ENCODE measurements at regions not wholly inside any gene's neighbourhood (a gene's known extent, or its start where the extent isn't known, plus 50 kb on each side); places are given as distances from the start of the nearest gene placed in this dataset.
A peak's percentile ranks its signal among the peaks of the same experiment; 100 is the strongest.
"Not testable (repeated sequence)": the region's sequence is repeated elsewhere in the genome, so short reads cannot be mapped to it uniquely, and the experiment has no call there.

DNA sequence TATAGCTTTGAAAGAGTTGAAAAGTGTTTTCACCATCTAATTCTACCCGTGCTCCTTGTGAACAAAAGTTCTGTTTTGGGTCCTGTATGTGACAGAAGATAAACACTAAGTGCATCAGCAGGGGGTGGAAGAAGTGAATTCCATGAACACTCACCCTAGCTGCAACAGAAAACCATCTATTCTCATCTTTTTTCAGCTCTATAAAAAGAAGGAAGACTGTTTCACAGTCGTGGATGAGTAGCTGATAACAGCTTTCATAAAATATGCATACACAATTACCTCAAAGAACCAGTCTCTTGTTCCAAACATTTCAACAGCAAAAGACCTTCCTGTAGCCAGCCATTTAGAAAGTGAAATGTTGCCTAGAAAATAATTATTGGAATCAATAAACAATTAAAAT lies 281.7 kb upstream of the RASGRP1 start:
- FAIRE-seq (no peak), DNase-seq (ENCODE audit: insufficient read length, low spot score) (no peak)

DNA sequence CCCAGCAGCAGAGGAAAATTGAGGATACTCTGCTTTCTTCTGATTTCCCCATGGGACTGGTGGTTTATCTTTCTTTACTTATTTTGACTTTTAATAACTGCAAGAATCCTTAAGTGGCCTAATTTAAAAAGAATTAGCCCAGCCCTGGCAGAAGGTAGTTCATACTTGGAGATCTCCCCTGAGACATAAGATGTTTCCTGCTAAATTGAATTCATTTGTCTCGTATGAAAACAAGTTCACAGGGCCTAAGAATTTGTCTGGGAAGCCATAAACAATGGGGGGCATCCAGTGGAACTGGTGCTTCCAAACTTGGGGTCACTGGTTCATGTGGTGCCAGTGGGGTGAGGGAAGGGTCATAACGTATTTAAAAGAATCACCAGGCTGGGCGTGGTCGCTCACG lies 283.1 kb upstream of the RASGRP1 start:
- no peak for FAIRE-seq
- no peak for DNase-seq (ENCODE audit: insufficient read length, low spot score)

DNA sequence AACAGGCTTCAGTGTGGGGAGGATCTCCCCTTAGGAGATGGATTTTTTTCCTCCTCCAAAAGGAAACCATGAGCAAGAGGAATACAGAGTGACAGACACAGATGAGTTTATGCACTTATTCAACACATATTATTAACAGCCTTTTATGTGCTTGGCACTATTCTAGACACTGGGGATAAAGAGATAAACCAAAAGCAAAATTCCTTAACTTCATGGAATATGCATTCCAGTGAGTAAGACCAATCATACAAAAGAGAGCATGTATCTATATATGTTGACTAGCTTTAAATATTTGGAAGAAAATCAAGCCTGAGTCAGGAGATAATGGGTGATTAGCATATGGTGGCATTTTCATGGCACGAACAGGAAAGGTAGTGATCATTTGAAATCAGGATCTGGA lies 284.4 kb upstream of the RASGRP1 start:
- DNase-seq (ENCODE audit: insufficient read length, low spot score): no peak
- FAIRE-seq: no peak

DNA sequence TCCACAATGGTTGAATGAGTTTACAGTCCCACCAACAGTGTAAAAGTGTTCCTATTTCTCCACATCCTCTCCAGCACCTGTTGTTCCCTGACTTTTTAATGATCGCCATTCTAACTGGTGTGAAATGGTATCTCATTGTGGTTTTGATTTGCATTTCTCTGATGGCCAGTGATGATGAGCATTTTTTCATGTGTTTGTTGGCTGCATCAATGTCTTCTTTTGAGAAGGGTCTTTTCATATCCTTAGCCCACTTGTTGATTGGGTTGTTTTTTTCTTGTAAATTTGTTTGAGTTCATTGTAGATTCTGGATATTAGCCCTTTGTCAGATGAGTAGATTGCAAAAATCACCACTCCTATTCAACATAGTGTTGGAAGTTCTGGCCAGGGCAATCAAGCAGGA lies 287.6 kb upstream of the RASGRP1 start:
- FAIRE-seq; DNase-seq (ENCODE audit: insufficient read length, low spot score): not testable (repeated sequence)

DNA sequence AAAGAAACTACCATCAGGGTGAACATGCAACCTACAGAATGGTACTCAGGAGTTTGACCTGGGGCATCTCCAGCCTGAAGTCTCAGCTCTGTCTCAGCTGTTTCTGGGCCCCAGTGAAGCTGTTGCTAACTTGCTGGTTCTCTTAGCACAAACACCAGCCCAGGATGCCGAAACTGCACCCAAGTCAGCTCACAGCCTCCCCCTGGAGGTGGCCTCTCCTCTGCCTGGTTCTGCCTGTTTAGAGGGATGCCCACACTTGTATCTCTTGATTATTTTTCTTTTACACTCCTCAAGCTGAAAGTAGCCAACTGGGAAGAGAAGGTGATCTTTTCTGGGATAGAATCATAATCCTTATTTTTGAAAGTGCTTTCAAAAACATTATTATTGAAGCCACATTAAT lies 289.0 kb upstream of the RASGRP1 start:
- DNase-seq (ENCODE audit: insufficient read length, low spot score): peak; percentile 4
- FAIRE-seq: no peak

DNA sequence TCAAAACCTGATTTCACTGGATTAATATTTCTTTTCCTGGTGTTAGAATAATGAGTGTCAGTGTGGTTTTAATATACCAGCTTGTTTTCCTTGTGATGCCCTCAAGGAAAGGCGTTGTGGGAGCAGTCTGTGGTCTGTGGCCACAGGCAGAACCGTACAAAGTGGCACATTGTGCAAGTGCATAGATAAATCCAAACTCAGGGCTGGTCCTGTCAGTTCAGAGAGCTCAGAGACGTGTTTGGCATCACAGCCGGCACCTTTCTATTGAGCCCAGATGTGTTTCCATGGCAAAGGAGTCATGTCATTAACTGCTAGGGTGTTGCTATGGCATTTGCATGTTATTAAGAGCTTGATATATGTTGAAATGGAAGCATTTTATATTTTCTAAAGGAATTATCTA lies 289.9 kb upstream of the RASGRP1 start:
- DNase-seq (ENCODE audit: insufficient read length, low spot score): no peak

DNA sequence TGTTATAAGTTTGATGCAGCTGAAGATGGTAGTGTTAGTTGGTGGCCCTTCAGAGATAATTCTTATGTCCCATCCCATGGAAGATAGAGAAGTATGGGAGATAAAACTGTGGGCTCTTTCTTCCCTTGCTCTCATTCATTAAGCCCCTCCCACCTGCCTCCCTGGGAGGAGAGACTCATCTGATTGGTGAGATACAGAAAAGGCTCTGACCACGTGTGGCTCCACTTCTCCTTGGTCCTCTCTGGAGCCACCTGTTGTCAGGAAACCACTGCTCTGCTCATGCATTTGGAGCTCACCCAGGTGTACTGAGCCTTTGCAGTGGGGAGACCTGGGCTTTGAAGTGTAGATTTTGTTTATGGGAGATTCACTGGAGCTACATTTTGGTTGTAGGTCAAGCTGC lies 293.2 kb upstream of the RASGRP1 start:
- FAIRE-seq: no peak
- no peak for DNase-seq (ENCODE audit: insufficient read length, low spot score)

More for the DNA sequence above, 289.9 kb upstream of the RASGRP1 start:
- FAIRE-seq: no peak

DNA sequence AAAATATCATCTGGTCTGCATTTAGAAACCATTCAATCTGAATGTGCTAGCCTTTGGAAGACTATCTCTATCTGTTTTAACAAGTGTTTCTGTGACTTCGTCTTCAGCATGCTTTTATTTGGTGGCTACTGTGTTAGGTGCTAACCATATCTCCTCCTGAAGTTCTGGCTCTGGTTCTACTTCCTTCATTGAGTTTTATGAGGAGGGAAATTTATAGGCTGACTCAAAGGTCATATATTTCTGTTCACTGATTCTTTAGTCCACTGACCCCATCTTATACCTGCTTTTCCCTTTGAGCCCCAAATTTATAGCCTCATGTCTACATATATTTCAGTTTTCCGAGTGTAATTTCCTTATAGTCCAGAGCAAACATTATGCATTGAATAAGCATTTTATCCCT lies 295.0 kb upstream of the RASGRP1 start:
- no peak for DNase-seq (ENCODE audit: insufficient read length, low spot score)
- FAIRE-seq: no peak

DNA sequence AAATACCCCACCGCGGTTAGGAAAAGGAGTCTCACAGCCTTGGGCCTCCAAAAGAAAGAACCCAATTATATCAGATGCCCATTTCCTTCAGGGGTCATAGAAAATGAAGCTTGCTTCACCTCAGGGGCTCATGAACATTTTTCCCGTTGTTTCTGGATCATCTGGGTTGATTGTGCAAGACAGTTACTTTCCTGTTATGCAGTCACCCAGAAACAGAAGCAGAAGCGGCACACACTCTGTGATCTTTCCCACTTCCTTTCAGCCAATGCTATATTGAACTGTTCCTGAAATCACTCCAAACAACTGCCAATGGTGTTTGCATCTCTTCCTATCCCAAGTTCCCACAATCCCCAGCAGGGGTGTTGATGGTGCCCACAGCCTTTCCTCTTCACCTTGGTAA lies 295.6 kb upstream of the RASGRP1 start:
- DNase-seq (ENCODE audit: insufficient read length, low spot score) (no peak), FAIRE-seq (no peak)

DNA sequence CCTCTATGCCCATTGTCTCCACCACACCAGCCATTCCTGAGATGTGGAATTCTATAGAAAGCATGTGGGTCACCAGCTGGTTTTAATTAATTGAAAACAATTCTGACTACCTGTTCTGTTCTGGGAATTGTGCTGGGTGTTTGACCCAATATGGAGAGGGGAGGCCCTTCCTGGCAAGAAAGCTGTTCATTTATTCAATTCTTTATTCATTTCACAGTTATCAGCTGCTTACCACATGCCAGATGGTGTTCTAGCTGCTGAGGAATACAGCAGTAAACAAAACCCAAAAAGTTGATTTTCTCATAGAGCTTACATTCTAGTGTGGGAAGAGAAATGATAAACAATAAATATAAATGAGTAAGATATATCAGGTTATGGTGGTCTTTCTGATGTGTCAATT lies 296.1 kb upstream of the RASGRP1 start:
- no peak for FAIRE-seq
- no peak for DNase-seq (ENCODE audit: insufficient read length, low spot score)

DNA sequence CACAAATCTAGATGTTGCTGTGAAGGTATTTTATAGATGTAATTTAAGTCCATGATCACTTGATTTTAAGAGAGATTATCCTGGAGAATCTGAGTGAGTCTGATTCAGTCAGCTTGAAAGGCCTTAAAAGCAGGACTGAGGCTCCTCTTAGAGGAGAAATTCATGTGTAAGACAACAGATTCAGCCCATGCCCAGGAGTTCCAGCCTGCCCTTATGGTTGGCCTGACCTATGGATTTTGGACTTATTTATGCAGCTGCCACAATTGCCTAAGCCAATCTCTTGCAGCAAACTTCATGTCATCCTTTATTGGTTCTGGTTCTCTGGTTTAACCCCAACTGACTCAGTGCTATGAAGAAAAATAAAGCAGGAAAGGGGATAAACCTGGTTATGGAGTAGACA lies 296.5 kb upstream of the RASGRP1 start:
- DNase-seq (ENCODE audit: insufficient read length, low spot score): no peak
- FAIRE-seq: no peak

DNA sequence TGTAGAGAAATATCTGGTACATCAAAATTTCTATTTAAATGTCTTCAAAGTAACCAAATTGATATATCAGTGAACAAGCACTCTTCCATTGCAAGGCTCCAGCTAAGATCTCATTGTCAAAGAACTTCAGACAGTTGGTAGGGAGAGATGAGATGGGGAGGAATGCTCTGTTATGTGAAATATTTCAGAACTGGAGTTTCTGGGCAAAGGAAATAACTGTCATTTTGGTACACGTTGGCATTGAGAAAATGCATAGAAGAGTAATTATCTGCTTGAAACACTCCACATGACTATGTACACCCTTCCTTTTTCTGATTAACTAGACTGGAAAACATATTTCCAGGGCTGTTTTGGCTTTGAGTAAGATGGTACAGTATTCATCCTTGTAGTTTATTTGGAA lies 297.5 kb upstream of the RASGRP1 start:
- DNase-seq (ENCODE audit: insufficient read length, low spot score): no peak
- no peak for FAIRE-seq

DNA sequence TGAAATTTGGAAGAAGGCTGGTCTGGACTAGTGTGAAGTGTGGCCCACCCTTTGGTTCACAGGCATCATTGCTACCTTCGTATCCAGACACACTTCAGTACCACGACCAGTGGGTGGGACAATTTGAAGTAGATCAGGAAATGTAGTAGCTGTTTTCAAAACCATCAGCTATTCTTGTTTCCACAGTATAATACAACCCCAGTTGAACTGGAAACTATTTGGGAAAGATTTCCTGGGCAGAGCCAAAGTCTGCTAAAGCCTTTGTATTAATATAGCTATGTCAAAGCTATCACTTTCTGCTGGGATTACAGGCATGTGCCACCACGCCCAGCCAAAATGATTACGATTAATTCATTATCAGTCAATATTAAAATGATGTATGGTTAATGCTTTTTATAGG lies 298.8 kb upstream of the RASGRP1 start:
- DNase-seq (ENCODE audit: insufficient read length, low spot score) (no peak), FAIRE-seq (no peak)

DNA sequence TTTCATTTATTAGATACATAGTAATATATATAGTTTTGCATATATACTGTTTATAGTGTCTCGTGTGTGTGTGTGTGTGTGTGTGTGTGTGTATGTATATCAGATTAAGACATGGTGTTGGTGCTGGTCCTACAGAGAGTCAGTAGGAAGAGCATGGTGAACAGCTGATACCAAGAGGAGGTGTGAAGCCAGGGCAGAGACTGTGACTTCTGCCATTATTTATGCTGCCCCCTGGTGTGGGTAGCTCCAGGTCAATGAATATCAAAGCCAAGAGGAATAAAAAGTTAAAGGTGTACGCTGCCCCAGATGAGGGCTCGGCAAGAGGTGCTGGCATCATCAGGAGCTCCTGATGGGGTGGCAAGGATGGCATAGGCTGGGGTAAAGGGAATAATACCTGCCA lies 299.5 kb upstream of the RASGRP1 start:
- DNase-seq (ENCODE audit: insufficient read length, low spot score): no peak

DNA sequence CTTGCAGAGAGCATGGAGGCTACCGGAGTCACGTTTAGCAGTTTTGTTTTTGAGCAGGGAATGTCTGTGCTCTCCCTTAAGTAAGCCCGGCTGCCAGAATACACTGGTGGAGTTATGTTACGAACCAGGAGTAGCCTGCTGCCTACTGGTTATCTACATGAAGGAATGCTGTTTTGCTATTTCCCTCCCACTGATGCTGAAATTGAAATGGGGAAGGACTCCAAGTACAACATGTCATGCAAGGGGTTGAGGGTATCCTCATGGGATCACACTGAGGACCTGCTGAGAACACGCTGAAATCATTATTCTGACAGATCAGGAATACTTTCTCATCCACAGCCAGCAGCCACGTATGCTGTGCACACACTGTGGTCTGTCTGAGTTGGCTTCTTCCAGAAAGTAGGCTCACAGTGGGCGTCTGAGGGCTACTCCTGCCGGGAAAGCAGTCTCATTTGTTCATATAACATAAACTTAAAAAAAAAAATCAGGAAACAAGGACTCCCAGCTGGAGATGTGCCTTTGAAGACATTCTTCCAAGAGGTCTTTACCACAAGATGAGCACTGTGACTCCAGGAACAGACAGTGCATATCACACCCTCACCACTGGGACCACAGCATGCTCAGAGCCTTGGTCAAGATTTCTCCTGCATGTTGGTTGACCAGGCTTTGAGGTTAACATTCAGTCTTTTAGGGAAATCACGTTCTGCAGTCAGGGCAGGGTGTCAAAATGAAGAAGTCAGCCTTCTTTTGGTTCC lies 300.4 kb upstream of the RASGRP1 start:
- DNase-seq (ENCODE audit: insufficient read length, low spot score): no peak
- FAIRE-seq: no peak

More for the DNA sequence above, 299.5 kb upstream of the RASGRP1 start:
- no peak for FAIRE-seq

DNA sequence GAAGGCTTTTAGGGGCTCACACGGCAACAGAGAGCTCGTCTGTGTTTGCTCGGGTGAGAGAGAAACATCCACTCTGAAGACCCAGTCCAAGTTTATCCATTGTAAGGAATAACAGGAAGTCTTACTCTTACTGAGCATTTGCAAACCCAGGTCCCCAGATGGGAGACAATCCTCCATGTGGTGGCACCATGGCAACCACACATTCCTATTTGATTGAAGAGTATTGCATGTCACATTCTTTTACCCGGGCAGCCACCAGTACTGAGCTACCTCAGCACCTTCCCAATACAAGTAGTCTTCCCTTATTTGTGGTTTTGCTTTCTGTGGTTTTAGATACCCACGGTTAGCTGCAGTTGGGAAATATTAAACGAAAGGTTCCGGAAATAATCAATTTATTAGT lies 302.9 kb upstream of the RASGRP1 start:
- no peak for FAIRE-seq
- no peak for DNase-seq (ENCODE audit: insufficient read length, low spot score)

DNA sequence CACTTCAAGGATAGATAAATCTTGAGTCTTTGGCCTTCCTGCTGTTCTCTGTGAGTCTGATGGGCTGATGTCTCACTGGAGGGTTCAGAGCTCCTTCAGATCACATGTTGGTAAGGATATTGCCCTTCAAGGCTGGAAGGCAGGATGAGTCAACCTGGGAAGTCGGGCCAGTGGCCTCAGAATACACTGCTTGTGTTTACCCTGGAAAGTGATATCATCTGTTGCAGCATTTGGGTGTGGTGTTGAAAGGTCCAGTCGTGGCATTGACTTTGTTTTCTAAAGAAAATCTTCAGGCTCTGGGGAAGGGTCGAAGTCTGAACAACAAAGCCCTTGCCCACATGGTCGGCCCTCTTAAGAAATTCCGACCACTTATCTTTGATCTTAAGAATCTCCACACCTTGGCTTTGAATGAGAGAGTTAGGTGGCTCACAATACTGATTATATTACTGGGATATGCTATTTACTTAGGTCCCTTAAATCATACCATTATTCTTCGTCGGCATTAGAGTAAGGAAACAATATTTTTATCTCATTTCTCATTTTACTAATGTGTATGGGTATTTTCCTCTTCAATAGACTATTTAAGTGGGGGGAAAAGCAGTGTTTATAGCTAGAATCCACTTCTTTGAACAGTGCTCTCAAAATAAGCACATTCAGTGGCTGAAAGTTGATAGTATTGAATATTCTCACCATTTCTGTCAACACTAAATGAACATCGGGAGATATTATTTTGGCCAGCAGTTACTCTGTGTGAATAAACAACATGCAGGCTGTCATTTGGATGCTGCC lies 303.9 kb upstream of the RASGRP1 start:
- DNase-seq (ENCODE audit: insufficient read length, low spot score) (no peak), FAIRE-seq (no peak)

DNA sequence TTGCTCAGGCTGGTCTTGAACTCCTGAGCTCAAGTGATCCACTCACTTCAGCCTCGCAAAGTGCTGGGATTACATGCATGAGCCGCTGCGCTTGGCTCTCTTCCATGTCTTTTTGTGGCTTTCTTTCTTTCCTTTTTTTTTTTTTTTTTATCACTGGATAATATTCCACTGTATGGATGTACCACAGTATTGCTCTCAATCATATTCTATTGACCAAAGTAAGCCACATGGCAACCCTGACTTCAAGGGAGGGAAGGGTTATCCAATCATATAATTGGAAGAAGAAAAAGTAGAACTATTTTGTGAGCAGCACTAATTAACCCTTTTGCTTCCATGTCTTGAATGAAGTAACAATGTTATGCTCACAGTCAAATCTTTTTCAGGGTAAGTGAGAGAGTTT lies 307.0 kb upstream of the RASGRP1 start:
- no peak for FAIRE-seq

DNA sequence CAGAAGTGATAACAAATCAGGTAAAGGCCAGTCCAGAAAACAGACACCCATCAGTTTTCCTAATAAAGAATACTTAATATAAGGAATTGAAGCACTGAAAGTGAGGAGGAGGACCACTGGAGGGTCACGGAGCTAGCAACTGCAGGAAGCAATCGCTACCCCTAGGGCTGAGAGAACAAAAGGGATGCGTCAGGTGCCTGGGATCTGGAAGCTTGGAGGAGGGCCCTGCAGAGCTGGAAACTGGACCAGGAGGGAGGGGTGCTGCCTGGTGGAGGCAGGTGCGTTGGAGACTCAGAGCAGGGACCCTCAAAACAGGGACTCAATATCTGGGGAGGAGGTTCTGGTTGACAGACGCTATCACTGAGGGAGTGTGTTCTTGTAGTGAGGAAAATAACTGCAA lies 308.1 kb upstream of the RASGRP1 start:
- FAIRE-seq (no peak), DNase-seq (ENCODE audit: insufficient read length, low spot score) (no peak)

More for the DNA sequence above, 307.0 kb upstream of the RASGRP1 start:
- DNase-seq (ENCODE audit: insufficient read length, low spot score): no peak

DNA sequence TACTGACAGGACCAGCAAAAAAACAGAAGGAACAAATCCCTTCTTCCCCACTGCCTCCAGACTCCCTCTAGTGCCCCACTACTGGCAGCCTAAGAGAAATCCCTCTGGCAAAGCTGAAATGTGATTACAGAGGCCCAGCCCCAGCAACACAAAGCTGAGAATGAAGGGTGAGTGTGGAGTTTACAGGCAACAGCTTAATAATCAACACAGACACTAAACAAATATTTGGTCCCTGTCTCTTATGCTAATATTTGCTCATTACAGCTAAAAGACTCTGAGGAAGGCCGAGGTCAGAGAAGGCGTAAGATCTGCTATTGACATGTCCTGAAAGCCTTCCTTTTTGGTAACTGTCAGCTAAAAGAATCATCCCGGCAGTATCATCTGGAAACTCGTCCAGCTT lies 308.5 kb upstream of the RASGRP1 start:
- DNase-seq (ENCODE audit: insufficient read length, low spot score) (no peak), FAIRE-seq (no peak)

DNA sequence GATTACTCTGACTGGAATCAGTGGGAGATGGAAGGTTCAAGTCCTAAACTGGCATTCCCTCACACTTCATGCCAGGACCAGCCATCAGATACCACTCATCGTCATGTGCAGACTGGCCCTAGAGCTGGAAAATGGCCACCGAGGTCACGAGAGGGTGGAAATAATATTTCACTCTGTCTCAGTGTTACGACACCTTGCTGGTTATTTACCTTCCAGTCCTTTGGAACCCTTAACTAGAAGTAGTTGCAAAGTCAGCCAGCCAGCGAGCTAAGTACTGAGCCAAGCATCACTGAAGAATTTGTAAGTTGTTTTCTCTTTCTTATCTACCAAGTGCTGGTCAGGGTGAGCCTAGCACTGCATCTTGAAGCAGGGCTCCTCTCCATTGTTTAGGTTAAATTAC lies 309.9 kb upstream of the RASGRP1 start:
- DNase-seq (ENCODE audit: insufficient read length, low spot score): no peak

DNA sequence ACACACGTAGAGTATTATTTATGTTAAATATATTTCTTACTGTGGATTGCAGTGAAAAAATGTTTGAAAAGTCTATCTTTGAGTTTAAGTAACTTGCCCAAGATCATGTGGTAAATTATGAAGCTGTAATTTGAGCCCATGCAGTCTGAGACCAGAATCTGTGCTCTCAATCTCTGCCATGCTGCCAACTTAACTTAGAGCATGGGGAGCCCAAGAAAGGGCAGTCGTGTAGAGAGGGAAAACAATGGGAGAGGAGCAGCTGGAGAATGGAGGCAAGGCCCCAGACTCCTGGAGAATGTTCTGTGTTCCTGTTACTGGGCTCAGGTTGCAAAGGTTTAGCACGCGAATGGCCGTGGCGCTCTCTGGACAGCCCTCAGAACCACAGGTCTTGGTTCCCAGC lies 311.6 kb upstream of the RASGRP1 start:
- no peak for DNase-seq (ENCODE audit: insufficient read length, low spot score)

More for the DNA sequence above, 309.9 kb upstream of the RASGRP1 start:
- no peak for FAIRE-seq

More for the DNA sequence above, 311.6 kb upstream of the RASGRP1 start:
- no peak for FAIRE-seq

Measured in GM19239 (cell line).